Left ventricle myocardium inferior (tissue), 1 donor: ENCODE measurements at regions not wholly inside any gene's neighbourhood (a gene's known extent, or its start where the extent isn't known, plus 50 kb on each side); places are given as distances from the start of the nearest gene placed in this dataset.

Source experiments
- DNase-seq: peaks from one replicate; pipeline ENCODE4 v3.0.0-alpha.2; 2020
- H3K27ac ChIP-seq: fragments of 200-600 bp; replicated peaks from 2 replicates; pipeline ENCODE4 v1.8.0; 2021
- H3K27me3 ChIP-seq: fragments of 200-600 bp; 2 replicates; pipeline ENCODE4 v1.8.0; 2021; ENCODE audit warnings: low read depth
- H3K36me3 ChIP-seq: fragments of 200-600 bp; 2 replicates; pipeline ENCODE4 v1.8.0; 2021
- H3K4me1 ChIP-seq: fragments of 200-600 bp; 2 replicates; pipeline ENCODE4 v1.8.0; 2021
- H3K4me3 ChIP-seq: fragments of 200-600 bp; 2 replicates; pipeline ENCODE4 v1.8.0; 2021; ENCODE audit warnings: mild to moderate bottlenecking, moderate library complexity
- H3K9me3 ChIP-seq: fragments of 200-600 bp; replicated peaks from 2 replicates; pipeline ENCODE4 v1.8.0; 2021
- CTCF ChIP-seq: fragments of 200-600 bp; IDR thresholded peaks from 2 replicates; pipeline ENCODE4 v1.8.0; 2021; ENCODE audit warnings: antibody characterized with exemption, mild to moderate bottlenecking, borderline replicate concordance
- intact Hi-C: fragments of 100-400 bp; cut with micrococcal nuclease; formaldehyde crosslinking; loops from one replicate; pipeline ENCODE4 v1.11.0; 2022
- donor health status: DM: no; HTN: yes; CAD: no; lungs with severe emphysema.

DNA sequence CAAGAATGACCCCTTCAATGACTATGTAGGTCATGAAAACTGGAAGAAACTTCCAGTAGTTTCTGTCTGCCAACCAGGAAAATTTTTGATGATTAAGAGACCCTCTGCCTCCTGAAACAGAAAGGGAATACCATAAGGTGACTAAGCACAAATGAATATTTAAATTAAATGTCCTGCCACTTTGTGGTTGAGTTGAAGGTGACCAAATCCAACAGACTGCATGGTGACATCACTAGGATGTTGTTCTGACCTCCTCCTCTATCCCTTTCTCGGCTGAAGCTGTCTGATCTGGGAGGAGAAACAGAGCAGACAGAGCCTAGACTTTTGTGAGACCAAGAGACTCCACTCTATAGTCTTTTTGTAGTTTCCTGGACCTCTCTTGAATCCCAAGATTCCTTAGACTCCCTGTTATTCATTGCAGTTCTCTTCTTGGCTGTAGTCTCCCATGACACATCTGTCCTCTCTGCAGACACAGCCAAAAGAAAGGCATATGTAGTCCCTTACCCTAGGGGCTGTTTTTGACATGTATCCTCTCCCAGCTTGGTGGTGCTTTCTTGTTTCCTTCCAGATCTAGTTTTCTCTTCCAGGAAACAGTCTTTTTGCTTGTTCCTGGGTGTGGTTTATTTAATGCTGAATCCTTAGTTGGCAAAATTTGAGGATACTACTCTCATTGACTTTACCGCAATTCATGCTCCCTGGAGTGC, 55.2 kb upstream of the UBE3A start:
- no peaks in the 10 kb centered on the region for H3K27me3 ChIP-seq
- DNase-seq, result no peak
- peaks cover 45% of the 10 kb centered on the region for H3K9me3 ChIP-seq
- no peak overlapping the region for H3K4me3 ChIP-seq
- H3K4me1 ChIP-seq, result no peaks in the 10 kb centered on the region
- H3K36me3 ChIP-seq, result peaks cover 2% of the 10 kb centered on the region
- TF ChIP-seq CTCF, result no peak
- H3K27ac ChIP-seq, result no peak overlapping the region
- intact Hi-C loops, result no loop called here

DNA sequence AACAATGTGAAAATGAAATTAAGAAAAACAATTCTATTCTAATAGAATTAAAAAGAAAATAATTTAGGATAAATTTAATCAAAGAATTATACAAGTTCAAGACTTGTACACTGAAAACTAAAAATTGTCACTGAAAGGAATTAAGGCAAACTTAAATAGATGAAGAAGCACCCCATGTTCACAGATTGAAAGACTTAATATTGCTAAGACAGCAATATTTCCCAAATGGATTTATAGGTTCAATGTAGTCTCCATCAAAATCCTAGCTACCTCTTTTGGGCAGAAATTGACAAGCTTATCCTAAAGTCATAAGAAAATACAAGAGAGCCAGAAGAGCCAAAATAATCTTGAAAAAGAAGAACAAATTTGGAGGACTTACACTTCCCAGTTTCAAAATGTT, 53.5 kb upstream of the UBE3A start:
- H3K27ac ChIP-seq, result no peak overlapping the region
- H3K36me3 ChIP-seq, result peaks cover 2% of the 10 kb centered on the region
- no peak for DNase-seq
- no peak for TF ChIP-seq CTCF
- intact Hi-C loops, result no loop called here
- no peaks in the 10 kb centered on the region for H3K4me1 ChIP-seq
- H3K27me3 ChIP-seq, result no peaks in the 10 kb centered on the region
- peaks cover 55% of the 10 kb centered on the region for H3K9me3 ChIP-seq
- H3K4me3 ChIP-seq, result no peak overlapping the region
